IPS-15b (cell line): ENCODE measurements at regions not wholly inside any gene's neighbourhood (a gene's known extent, or its start where the extent isn't known, plus 50 kb on each side); places are given as distances from the start of the nearest gene placed in this dataset.

Source experiments
- H3K27me3 ChIP-seq: one replicate; pipeline ENCODE4 v1.6.1; 2013; ENCODE audit warnings: low read length; ENCODE audit not compliant: control insufficient read depth, insufficient read depth
- H3K36me3 ChIP-seq: one replicate; pipeline ENCODE4 v1.6.1; 2013; ENCODE audit warnings: low read length; ENCODE audit not compliant: control insufficient read depth, insufficient read depth
- H3K4me1 ChIP-seq: one replicate; pipeline ENCODE4 v1.6.1; 2013; ENCODE audit warnings: mild to moderate bottlenecking, low read length; ENCODE audit not compliant: control insufficient read depth, insufficient read depth
- H3K4me3 ChIP-seq: one replicate; pipeline ENCODE4 v1.5.1; 2013; ENCODE audit warnings: low read depth, low read length
- H3K9ac ChIP-seq: one replicate; pipeline ENCODE4 v1.6.1; 2013; ENCODE audit warnings: low read depth, mild to moderate bottlenecking, low read length
- H3K9me3 ChIP-seq: one replicate; pipeline ENCODE4 v1.6.1; 2013; ENCODE audit warnings: mild to moderate bottlenecking, low read length; ENCODE audit not compliant: control insufficient read depth, insufficient read depth

GRCh38 chr3:73705792-73706191 is 81.1 kb upstream of the PDZRN3 start:
- no peaks in the 10 kb centered on the region for H3K4me1 ChIP-seq
- no peaks in the 10 kb centered on the region for H3K9me3 ChIP-seq
- H3K4me3 ChIP-seq, result no peak overlapping the region
- H3K9ac ChIP-seq, result no peak overlapping the region
- H3K36me3 ChIP-seq, result no peaks in the 10 kb centered on the region
- H3K27me3 ChIP-seq, result no peaks in the 10 kb centered on the region

GRCh38 chr3:73699327-73699726 is 74.6 kb upstream of the PDZRN3 start:
- Histone ChIP-seq H3K4me1 (no peaks in the 10 kb centered on the region), H3K9me3 (no peaks in the 10 kb centered on the region), H3K4me3 (no peak overlapping the region), H3K36me3 (no peaks in the 10 kb centered on the region), H3K9ac (no peak overlapping the region), H3K27me3 (no peaks in the 10 kb centered on the region)

- H3K4me3 ChIP-seq, result no peak overlapping the region
- no peak overlapping the region for H3K9ac ChIP-seq
- H3K27me3 ChIP-seq, result no peaks in the 10 kb centered on the region
- no peaks in the 10 kb centered on the region for H3K9me3 ChIP-seq
- H3K4me1 ChIP-seq, result no peaks in the 10 kb centered on the region
- no peaks in the 10 kb centered on the region for H3K36me3 ChIP-seq
Observed at GRCh38 chr3:73697020-73697419, 72.3 kb upstream of the PDZRN3 start.

GRCh38 chr3:73695841-73696240 is 71.1 kb upstream of the PDZRN3 start:
- Histone ChIP-seq H3K4me1 (no peaks in the 10 kb centered on the region), H3K27me3 (no peaks in the 10 kb centered on the region), H3K9me3 (no peaks in the 10 kb centered on the region), H3K9ac (no peak overlapping the region), H3K36me3 (no peaks in the 10 kb centered on the region), H3K4me3 (no peak overlapping the region)

- H3K9ac ChIP-seq, result no peak overlapping the region
- no peaks in the 10 kb centered on the region for H3K36me3 ChIP-seq
- H3K4me3 ChIP-seq, result no peak overlapping the region
- H3K9me3 ChIP-seq, result no peaks in the 10 kb centered on the region
- H3K4me1 ChIP-seq, result no peaks in the 10 kb centered on the region
- no peaks in the 10 kb centered on the region for H3K27me3 ChIP-seq
Observed at GRCh38 chr3:73694983-73695757, 70.4 kb upstream of the PDZRN3 start.

- H3K9me3 ChIP-seq, result no peaks in the 10 kb centered on the region
- H3K4me1 ChIP-seq, result peaks cover 11% of the 10 kb centered on the region
- H3K4me3 ChIP-seq, result no peak overlapping the region
- no peak overlapping the region for H3K9ac ChIP-seq
- H3K36me3 ChIP-seq, result no peaks in the 10 kb centered on the region
- no peaks in the 10 kb centered on the region for H3K27me3 ChIP-seq
Observed at GRCh38 chr3:73687106-73688004, 62.6 kb upstream of the PDZRN3 start.

- peaks cover 11% of the 10 kb centered on the region for H3K4me1 ChIP-seq
- no peak overlapping the region for H3K9ac ChIP-seq
- no peak overlapping the region for H3K4me3 ChIP-seq
Observed at GRCh38 chr3:73685061-73685460, 60.3 kb upstream of the PDZRN3 start.

GRCh38 chr3:73683706-73684105 is 59.0 kb upstream of the PDZRN3 start:
- H3K4me1 ChIP-seq, result peaks cover 11% of the 10 kb centered on the region
- H3K27me3 ChIP-seq, result no peaks in the 10 kb centered on the region
- no peaks in the 10 kb centered on the region for H3K36me3 ChIP-seq
- no peak overlapping the region for H3K4me3 ChIP-seq
- H3K9me3 ChIP-seq, result no peaks in the 10 kb centered on the region
- no peak overlapping the region for H3K9ac ChIP-seq

More at GRCh38 chr3:73685061-73685460, 60.3 kb upstream of the PDZRN3 start:
- Histone ChIP-seq H3K9me3 (no peaks in the 10 kb centered on the region), H3K27me3 (no peaks in the 10 kb centered on the region), H3K36me3 (no peaks in the 10 kb centered on the region)

GRCh38 chr3:73681610-73682009 is 56.9 kb upstream of the PDZRN3 start:
- Histone ChIP-seq H3K36me3 (no peaks in the 10 kb centered on the region), H3K4me3 (no peak overlapping the region), H3K4me1 (peaks cover 11% of the 10 kb centered on the region), H3K27me3 (no peaks in the 10 kb centered on the region), H3K9ac (no peak overlapping the region), H3K9me3 (no peaks in the 10 kb centered on the region)

- Histone ChIP-seq H3K4me3 (no peak overlapping the region), H3K27me3 (no peaks in the 10 kb centered on the region), H3K9me3 (no peaks in the 10 kb centered on the region), H3K9ac (no peak overlapping the region), H3K4me1 (peaks cover 11% of the 10 kb centered on the region), H3K36me3 (no peaks in the 10 kb centered on the region)
Observed at GRCh38 chr3:73681198-73681597, 56.5 kb upstream of the PDZRN3 start.

- Histone ChIP-seq H3K36me3 (no peaks in the 10 kb centered on the region), H3K27me3 (no peaks in the 10 kb centered on the region), H3K4me1 (peaks cover 9% of the 10 kb centered on the region), H3K9ac (no peak overlapping the region), H3K4me3 (no peak overlapping the region), H3K9me3 (no peaks in the 10 kb centered on the region)
Observed at GRCh38 chr3:73680391-73681095, 55.8 kb upstream of the PDZRN3 start.
